AG09309 (cell line): ENCODE measurements at regions not wholly inside any gene's neighbourhood (a gene's known extent, or its start where the extent isn't known, plus 50 kb on each side); places are given as distances from the start of the nearest gene placed in this dataset.

ENCODE experiments used
- DNase-seq: peaks from one replicate; pipeline ENCODE4 v3.0.0-alpha.2; 2010; ENCODE audit warnings: low read depth
- H3K4me3 ChIP-seq: 2 replicates; pipeline ENCODE4 v1.5.1; 2011; ENCODE audit warnings: mild to moderate bottlenecking, low read depth, low read length, moderate library complexity; ENCODE audit not compliant: control insufficient read depth
- TF ChIP-seq, protein P1 (sequence below): IDR thresholded peaks from 2 replicates; pipeline ENCODE4 v1.5.1; 2011; ENCODE audit warnings: mild to moderate bottlenecking, low read depth, low read length, inconsistent platforms; ENCODE audit not compliant: insufficient read depth, control insufficient read depth; ENCODE audit errors: missing control alignments

DNA sequence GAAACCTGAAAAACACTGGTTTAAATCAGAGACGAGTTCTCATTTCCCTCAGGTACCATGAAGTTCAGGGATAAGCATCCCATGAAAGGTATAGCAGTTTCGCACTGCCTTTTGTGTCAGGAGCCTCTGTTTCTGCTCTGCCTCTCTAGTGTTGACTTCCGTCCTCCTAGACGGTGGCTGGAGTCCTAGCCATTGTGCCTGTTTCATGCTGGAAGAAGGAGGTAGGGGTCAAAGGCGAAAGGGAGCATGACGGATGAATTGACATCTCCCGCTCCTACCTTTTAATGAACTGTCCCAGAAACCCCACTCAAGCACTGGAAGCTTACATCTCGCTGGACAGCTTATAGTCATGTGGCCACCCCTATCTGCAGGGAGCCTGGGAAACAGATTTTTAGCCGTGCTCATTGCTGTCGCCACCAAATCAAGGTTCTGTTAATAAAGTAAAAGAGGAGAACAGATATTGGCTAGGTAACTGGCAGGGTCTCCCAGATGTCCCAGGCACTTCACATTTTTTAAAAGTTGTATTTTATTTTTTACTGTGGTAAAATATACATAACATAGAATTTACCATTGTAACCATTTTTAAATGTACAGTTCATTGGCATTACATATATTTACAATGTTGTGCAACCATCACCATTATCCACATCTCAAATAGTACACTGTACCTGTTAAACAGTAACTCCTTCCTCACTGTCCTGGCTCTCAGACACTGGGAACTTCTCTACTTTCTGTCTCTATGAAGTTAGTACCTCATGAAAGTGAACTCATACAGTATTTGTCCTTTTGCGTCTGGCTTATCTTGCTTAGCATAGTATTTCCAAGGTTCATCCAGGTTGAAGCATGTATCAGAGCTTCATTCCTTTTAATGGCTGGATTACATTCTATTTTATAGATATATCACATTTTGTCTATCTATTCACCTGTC is 55.0 kb upstream of the CTLA4 start:
- no peak for DNase-seq
- H3K4me3 ChIP-seq: no peak overlapping the region
- TF ChIP-seq, protein P1, sequence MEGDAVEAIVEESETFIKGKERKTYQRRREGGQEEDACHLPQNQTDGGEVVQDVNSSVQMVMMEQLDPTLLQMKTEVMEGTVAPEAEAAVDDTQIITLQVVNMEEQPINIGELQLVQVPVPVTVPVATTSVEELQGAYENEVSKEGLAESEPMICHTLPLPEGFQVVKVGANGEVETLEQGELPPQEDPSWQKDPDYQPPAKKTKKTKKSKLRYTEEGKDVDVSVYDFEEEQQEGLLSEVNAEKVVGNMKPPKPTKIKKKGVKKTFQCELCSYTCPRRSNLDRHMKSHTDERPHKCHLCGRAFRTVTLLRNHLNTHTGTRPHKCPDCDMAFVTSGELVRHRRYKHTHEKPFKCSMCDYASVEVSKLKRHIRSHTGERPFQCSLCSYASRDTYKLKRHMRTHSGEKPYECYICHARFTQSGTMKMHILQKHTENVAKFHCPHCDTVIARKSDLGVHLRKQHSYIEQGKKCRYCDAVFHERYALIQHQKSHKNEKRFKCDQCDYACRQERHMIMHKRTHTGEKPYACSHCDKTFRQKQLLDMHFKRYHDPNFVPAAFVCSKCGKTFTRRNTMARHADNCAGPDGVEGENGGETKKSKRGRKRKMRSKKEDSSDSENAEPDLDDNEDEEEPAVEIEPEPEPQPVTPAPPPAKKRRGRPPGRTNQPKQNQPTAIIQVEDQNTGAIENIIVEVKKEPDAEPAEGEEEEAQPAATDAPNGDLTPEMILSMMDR: no peak

DNA sequence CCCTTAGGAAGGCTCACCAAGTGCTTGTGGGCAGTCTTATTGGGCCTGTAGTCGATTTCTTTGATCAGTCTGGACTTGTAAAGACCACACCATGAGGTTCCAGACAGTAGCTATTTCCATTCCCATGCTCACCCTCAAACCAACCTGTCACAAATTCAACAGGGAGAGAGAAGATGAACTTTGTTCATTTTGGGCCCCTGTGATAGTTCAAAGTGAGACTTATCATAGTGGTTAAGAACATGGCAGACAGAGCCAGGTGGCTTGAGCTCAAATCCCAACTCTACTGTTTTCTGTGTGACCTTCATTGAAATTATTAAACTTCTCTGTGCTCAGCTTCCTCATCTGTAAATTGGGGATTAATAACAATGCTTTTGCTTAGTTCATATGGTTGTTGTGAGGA is 53.9 kb upstream of the CTLA4 start:
- H3K4me3 ChIP-seq: no peak overlapping the region
- TF ChIP-seq, protein P1: no peak
- no peak for DNase-seq

DNA sequence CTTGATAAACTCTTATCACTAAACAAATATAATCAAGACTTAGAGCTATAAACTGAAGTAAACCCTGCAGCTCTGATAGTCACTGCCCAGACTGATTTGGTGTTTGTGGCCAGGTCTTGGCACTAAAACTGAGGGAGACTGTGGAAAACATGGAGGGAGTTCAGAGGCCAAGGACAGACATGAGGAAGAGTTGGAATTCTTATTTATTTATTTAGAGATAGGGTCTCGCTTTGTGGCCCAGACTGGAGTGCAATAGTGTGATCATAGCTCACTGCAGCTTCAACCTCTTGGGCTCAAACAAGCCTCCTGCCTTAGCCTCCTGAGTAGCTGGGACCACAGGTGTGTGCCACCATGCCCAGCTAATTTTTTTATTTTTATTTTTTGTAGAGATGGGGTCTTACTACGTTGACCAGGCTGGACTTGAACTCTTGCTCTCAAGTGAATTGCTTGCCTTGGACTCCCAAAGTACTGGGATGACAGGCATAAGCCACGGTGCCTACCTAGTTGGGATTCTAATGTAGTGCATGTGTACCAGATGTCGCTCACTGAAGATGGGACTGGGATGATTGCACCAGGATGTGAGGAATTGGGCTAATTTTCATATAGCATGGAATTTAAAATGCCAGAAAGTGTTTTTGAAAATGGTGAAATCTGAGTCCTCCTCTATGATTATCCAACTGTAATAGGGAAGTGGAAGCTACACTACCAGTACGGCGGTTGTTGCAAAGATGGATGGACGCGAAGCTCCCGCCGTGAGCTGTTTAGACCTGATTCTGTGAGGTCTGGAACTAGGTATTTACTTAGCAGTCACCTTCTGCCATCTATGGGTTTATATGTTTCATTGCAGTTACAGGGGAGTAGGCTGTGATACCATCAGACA is 52.7 kb upstream of the CTLA4 start:
- peak; percentile 63 for DNase-seq
- H3K4me3 ChIP-seq: no peak overlapping the region
- TF ChIP-seq, protein P1: peak; percentile 72

DNA sequence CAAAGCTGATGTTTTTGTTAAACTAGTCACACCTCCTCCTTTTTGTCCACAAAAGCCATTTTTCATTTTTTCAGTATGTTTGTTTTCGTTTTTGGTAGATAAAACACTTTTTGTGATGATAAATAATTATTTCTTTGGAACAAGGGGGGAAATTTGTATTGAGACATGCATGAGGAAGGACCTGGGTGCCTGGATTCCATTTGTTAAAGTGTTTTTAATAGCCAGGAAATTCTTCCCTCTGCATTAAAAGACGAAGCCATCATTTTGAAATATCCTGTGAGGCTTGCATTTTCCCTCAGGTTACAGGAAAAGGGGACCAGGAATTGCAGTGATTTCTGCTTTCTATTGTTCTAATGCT is 52.1 kb upstream of the CTLA4 start:
- H3K4me3 ChIP-seq: no peak overlapping the region
- TF ChIP-seq, protein P1: no peak
- no peak for DNase-seq

DNA sequence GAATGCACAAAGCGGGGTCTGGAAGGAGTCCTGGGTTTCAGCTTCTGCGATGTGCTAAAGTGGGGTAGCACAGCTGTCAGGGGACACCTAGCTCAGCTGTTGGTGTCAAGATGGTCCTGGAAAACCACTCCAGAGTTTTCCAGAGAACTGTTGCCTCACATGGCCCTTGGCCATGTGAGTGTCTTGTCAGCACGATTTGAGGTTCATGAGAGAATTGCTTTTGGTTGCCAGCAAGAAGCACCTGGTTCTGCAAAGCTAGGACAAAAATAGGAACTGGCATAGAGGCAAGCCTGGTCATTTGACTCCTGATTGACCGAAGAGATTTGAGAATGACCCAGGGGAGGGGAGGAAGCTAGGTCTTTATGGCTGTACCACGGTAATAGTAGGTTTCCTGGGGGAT is 50.4 kb upstream of the CTLA4 start:
- no peak overlapping the region for H3K4me3 ChIP-seq
- TF ChIP-seq, protein P1: no peak
- DNase-seq: no peak
